Renal cortex interstitium (tissue), 11 donors: ENCODE measurements at regions not wholly inside any gene's neighbourhood (a gene's known extent, or its start where the extent isn't known, plus 50 kb on each side); places are given as distances from the start of the nearest gene placed in this dataset.

Experiments used
- DNase-seq, 11 donors: peaks; one replicate each; pipeline ENCODE4 v3.0.0-alpha.2; 2013; ENCODE audit warnings: low read depth in 9 of 11, low spot score in 4 of 11; ENCODE audit errors: extremely low read depth in 1 of 11

GRCh38 chr13:59326717-59327116 is 837.0 kb downstream of the DIAPH3 start:
- no peak for DNase-seq

DNA sequence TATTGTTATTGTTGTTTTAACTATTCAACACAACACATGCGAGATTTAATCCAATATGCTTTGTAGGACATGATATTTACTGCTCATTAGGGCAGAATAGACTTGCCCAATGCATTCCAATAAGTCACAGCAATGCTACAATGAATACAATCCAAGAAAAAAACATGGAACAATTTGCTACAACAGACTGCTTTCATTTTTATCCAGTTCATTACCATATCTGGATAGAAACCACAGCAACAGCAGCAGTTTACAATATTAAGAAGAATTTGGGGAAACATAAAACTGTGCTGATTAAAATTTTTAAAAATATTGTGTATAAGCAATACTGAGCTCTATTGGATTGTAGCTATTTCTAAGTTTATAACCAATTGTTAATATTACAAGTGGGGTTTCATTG is 833.0 kb downstream of the DIAPH3 start:
- DNase-seq = no peak

GRCh38 chr13:59332966-59333365 is 830.8 kb downstream of the DIAPH3 start:
- no peak for DNase-seq

GRCh38 chr13:59337070-59337469 is 826.7 kb downstream of the DIAPH3 start:
- DNase-seq = peak in 4 of 11 donors; percentile 44 to 61 (median 57)

- no peak for DNase-seq
These were observed 823.6 kb downstream of the DIAPH3 start for GRCh38 chr13:59340151-59340550.

GRCh38 chr13:59340581-59340980 is 823.1 kb downstream of the DIAPH3 start:
- DNase-seq = no peak

DNA sequence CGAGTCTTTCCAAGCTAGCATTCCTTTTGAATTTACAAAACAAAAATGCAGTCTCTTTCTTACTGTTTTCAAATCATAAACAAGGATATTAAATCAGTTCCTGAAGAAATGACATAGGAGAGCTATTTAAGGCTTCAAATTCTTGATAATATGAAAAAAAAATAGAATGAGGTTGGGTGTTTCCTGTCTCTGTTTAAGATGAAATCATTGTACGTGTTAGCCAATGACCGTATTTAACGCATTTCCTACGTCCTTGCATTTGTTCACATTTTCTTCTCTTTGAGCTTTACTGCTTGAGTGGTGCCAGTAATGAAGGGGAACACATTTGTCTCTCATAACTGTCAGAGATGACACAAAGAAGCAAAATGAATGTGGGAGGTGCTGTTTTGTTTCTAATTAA is 821.3 kb downstream of the DIAPH3 start:
- no peak for DNase-seq

GRCh38 chr13:59343132-59343531 is 820.6 kb downstream of the DIAPH3 start:
- no peak for DNase-seq

- no peak for DNase-seq
These were observed 819.5 kb downstream of the DIAPH3 start for GRCh38 chr13:59343993-59344822.

DNA sequence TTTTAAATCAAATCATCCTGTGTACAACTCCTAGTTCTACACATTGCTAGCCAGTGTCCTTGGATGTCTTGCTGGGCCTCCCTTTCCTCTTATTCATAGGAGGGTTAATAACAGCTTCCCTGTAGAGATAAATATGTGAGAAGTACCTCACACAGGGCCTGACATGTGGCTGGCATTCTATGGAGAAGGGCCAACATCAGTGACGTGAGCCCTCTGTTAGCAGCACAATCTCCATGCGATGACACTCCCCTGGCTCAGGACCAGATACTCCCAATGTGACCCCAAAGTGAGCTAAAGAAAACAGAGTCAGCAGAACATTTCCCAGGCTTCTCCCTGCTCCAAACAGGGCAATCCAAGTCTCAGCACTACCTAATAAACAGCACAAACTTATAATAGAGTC is 818.4 kb downstream of the DIAPH3 start:
- no peak for DNase-seq

DNA sequence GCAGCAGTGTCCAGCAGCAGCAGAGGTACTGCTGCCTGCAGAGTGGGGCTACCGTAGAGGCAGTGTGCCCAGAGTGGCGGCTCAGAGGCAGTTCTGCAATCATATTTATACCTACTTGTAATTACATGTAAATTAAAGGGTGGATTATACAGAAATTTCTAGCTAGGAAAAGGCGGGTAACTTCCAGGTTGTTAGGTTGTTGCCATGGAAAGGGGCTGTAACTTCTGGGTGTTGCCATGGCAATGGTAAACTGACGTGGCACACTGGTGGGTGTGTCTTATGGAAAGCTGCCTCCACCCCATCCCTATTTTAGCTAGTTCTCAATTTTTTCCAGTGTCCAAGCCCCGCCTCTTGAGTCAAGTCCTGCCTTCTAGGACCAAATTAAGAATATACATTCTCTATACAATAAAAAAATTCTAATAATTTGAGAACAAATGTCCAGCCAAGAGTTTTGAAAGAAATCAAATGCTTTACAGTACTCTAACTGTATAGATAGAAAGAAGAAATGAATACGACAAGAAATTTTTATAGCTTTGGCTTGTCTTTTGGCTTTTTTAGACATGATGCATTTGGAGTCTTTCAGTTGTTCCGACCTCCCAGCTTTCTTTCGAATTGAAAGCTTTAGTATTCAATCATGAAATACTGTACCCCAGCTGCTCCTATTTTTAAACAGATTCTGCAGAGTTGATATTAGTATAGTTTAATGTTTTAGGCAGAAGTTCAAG is 816.6 kb downstream of the DIAPH3 start:
- peak in 8 of 11 donors; percentile 51 to 83 (median 64) for DNase-seq

DNA sequence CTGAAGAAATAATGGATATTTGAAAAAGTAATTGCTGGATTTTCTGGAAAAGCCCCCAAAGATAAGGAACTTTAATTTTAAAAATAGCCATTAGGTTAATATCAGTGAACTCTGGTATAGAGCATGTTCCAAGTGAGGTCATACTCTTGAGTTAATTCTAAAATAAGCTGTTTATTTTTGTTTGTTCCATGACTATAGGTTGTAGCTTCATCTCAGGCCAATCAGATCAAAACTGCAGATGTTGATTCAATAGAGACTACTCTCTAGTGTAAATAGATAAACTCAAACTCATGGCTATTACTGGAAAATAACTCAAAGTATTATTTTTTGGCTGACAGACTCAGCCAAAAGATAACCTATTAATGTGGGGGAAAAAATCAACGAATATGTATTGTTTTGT is 815.1 kb downstream of the DIAPH3 start:
- DNase-seq = no peak

- DNase-seq = no peak
These were observed 811.1 kb downstream of the DIAPH3 start for GRCh38 chr13:59352600-59352999.

DNA sequence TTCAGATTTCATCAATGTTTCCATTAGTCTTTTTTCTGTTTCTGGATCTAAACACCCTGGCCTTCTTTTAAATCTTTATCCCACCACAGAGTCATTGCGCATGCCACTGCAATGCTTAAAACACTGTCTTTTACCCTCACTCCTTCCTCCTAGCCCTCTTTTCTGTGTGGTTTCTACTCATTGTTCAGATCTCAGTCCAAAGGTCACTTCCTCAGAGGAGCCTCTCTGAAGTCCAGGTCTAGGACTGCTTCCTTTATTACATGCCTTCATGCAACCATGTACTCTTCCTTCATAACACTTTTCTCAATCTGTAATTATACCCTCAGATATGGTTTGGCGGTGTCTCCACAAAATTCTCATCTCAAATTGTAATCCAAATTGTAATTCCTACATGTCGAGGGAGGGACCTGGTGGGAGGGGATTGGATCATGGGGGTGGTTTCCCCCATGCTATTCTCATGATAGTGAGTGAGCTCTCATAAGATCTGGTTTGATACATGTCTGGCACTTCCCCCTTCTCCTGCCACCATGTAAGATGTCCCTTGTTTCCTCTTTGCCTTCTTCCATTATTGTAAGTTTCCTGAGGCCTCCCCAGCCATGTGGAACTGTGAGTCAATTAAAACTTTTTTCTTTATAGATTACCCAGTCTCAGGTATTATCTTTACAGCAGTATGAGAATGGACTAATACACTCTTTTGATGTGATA is 808.9 kb downstream of the DIAPH3 start:
- DNase-seq = no peak

DNA sequence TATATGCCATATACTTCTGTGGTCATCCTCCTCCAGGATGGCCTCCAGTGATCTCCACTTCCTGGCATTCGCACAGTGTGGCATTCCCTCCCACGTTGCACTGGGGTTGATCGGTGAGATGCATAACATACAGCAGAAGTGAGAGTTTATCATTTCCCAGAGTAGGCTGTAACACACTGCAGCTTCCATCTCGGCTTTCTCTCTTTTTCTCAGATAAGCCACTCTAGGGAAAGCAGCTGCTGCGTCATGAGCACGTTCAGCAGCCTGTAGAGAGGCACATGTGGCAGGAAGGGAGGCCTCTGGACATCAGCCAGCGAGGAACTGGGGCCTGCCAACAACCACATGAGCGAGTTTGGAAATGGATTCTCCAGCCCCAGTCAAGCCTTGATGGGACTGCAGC is 807.1 kb downstream of the DIAPH3 start:
- no peak for DNase-seq

- DNase-seq = no peak
These were observed 805.7 kb downstream of the DIAPH3 start for GRCh38 chr13:59358014-59358413.

DNA sequence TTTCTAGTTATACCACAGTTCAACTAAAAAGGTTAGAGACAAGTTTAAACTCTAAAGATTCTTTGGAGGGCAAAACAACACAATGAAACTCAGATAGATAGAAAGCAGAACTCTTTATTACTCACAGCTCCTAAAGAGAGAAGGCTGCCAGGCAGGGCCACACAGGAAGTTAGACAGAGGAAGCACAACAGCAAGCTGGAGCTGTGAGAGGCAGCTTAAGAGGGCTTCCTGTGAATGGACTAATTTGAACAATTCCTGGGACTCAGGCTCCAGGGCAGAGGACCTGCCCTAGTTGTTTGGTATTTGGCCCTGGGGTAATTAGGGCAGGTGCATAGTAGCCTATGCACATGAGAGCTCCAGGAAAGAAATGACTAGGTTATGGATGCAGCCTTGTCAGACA is 803.6 kb downstream of the DIAPH3 start:
- DNase-seq = no peak

GRCh38 chr13:59360916-59361315 is 802.8 kb downstream of the DIAPH3 start:
- no peak for DNase-seq

DNA sequence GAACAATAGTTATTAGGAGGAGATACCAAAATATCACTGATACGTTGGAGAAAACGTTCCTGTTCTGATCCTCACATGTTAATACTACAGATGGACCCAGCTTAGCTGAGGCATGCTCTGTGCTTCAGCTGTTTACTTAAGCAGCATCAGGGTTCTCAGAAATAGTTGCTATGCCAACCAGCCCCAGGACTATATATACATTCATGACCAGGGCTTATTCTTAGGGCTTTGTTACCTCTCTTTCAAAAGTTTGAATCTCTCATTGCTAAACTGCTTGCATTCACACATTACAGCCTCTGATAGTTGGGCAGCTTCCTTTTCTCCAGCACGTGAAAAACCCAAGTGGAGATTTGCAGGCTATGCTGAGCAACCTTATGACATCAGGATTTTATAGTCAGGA is 800.4 kb downstream of the DIAPH3 start:
- DNase-seq = no peak

DNA sequence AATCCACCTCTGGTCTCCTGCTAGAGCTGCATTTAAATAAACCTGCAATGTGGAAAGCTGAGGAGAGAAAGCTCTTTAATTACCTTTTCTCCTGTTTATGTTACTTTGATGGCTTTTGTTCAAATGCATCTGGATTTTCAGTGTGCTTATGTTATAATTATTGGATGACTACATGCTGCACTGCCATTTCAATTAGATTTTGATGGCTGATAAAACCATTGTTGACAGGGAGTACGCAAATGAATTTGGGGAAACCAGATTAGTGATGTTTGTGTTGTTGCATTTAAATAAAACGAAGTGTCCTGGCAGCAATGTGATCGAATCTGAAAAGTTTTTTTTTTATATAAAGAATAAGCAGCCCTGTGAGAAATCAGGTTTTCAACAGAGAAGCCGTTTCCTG is 799.8 kb downstream of the DIAPH3 start:
- no peak for DNase-seq
